GM19328 (cell line): ENCODE measurements at regions not wholly inside any gene's neighbourhood (a gene's known extent, or its start where the extent isn't known, plus 50 kb on each side); places are given as distances from the start of the nearest gene placed in this dataset.

Experiments
- ATAC-seq: cut with Tn5 transposase; IDR thresholded peaks from one replicate; pipeline ENCODE4 v1.9.1; 2021; ENCODE audit warnings: mild to moderate bottlenecking, moderate library complexity; ENCODE audit not compliant: unreplicated experiment

- ATAC-seq: no peak
Observed at GRCh38 chr5:10173716-10174115, 76.0 kb downstream of the ATPSCKMT start.

- no peak for ATAC-seq
Observed at GRCh38 chr5:10172247-10172646, 77.4 kb downstream of the ATPSCKMT start.

GRCh38 chr5:10169359-10169758 lies 80.3 kb downstream of the ATPSCKMT start:
- ATAC-seq: no peak

GRCh38 chr5:10168254-10168653 lies 81.4 kb downstream of the ATPSCKMT start:
- ATAC-seq: no peak

- no peak for ATAC-seq
Observed at GRCh38 chr5:10167806-10168205, 81.9 kb downstream of the ATPSCKMT start.

GRCh38 chr5:10166392-10166791 lies 83.3 kb downstream of the ATPSCKMT start:
- no peak for ATAC-seq

GRCh38 chr5:10162468-10162867 lies 87.2 kb downstream of the ATPSCKMT start:
- ATAC-seq: no peak

GRCh38 chr5:10161778-10162177 lies 87.9 kb downstream of the ATPSCKMT start:
- ATAC-seq: no peak

- no peak for ATAC-seq
Observed at GRCh38 chr5:10160241-10160640, 89.4 kb downstream of the ATPSCKMT start.

GRCh38 chr5:10158886-10159285 lies 90.8 kb downstream of the ATPSCKMT start:
- ATAC-seq: no peak

- no peak for ATAC-seq
Observed at GRCh38 chr5:10157085-10157669, 92.5 kb downstream of the ATPSCKMT start.

- ATAC-seq: no peak
Observed at GRCh38 chr5:10155897-10156667, 93.6 kb downstream of the ATPSCKMT start.

GRCh38 chr5:10153808-10154537 lies 95.7 kb downstream of the ATPSCKMT start:
- ATAC-seq: no peak

GRCh38 chr5:10153394-10153793 lies 96.3 kb downstream of the ATPSCKMT start:
- ATAC-seq: no peak

- no peak for ATAC-seq
Observed at GRCh38 chr5:10151656-10152055, 98.0 kb downstream of the ATPSCKMT start.

GRCh38 chr5:10149911-10150310 lies 99.8 kb downstream of the ATPSCKMT start:
- no peak for ATAC-seq

- ATAC-seq: no peak
Observed at GRCh38 chr5:10145923-10146401, 103.7 kb downstream of the ATPSCKMT start.

- no peak for ATAC-seq
Observed at GRCh38 chr5:10144040-10144439, 105.6 kb downstream of the ATPSCKMT start.

GRCh38 chr5:10140195-10140973 lies 109.3 kb downstream of the ATPSCKMT start:
- no peak for ATAC-seq

- ATAC-seq: no peak
Observed at GRCh38 chr5:10138395-10139057, 111.2 kb downstream of the ATPSCKMT start.
